Activated CD8-positive, alpha-beta memory T cell treated with anti-CD3 and anti-CD28 coated beads, Interleukin-2, amount 50 U/mL, for 4 hours (primary cell): ENCODE measurements at regions not wholly inside any gene's neighbourhood (a gene's known extent, or its start where the extent isn't known, plus 50 kb on each side); places are given as distances from the start of the nearest gene placed in this dataset.
A peak's percentile ranks its signal among the peaks of the same experiment; 100 is the strongest.

Experiments
- DNase-seq: peaks from one replicate; pipeline ENCODE4 v3.0.0-alpha.2; 2020

GRCh38 chr9:31078175-31078574 lies 1306.3 kb upstream of the ACO1 start:
- DNase-seq = no peak

- no peak for DNase-seq
Measured at GRCh38 chr9:31084350-31084749, 1300.1 kb upstream of the ACO1 start.

- no peak for DNase-seq
Measured at GRCh38 chr9:31089549-31090221, 1294.8 kb upstream of the ACO1 start.

- DNase-seq = no peak
Measured at GRCh38 chr9:31100311-31100710, 1284.1 kb upstream of the ACO1 start.

GRCh38 chr9:31103836-31104235 lies 1280.6 kb upstream of the ACO1 start:
- DNase-seq = no peak

- DNase-seq = no peak
Measured at GRCh38 chr9:31104249-31104648, 1280.2 kb upstream of the ACO1 start.

- no peak for DNase-seq
Measured at GRCh38 chr9:31112491-31112890, 1272.0 kb upstream of the ACO1 start.

GRCh38 chr9:31114346-31114745 lies 1270.1 kb upstream of the ACO1 start:
- DNase-seq = no peak

- peak; percentile 31 for DNase-seq
Measured at GRCh38 chr9:31119890-31120454, 1264.5 kb upstream of the ACO1 start.

GRCh38 chr9:31124389-31124788 lies 1260.1 kb upstream of the ACO1 start:
- no peak for DNase-seq

GRCh38 chr9:31135567-31135966 lies 1248.9 kb upstream of the ACO1 start:
- DNase-seq = no peak

GRCh38 chr9:31136524-31136923 lies 1247.9 kb upstream of the ACO1 start:
- DNase-seq = no peak

- DNase-seq = no peak
Measured at GRCh38 chr9:31137176-31138160, 1247.0 kb upstream of the ACO1 start.

- DNase-seq = no peak
Measured at GRCh38 chr9:31140316-31140715, 1244.1 kb upstream of the ACO1 start.

GRCh38 chr9:31142456-31142855 lies 1242.0 kb upstream of the ACO1 start:
- no peak for DNase-seq

GRCh38 chr9:31144614-31145013 lies 1239.8 kb upstream of the ACO1 start:
- no peak for DNase-seq

GRCh38 chr9:31146485-31147166 lies 1237.8 kb upstream of the ACO1 start:
- DNase-seq = no peak

GRCh38 chr9:31153250-31153840 lies 1231.1 kb upstream of the ACO1 start:
- DNase-seq = no peak

- DNase-seq = no peak
Measured at GRCh38 chr9:31166516-31166915, 1217.9 kb upstream of the ACO1 start.

- no peak for DNase-seq
Measured at GRCh38 chr9:31168161-31168560, 1216.3 kb upstream of the ACO1 start.

GRCh38 chr9:31174681-31175080 lies 1209.8 kb upstream of the ACO1 start:
- no peak for DNase-seq

- no peak for DNase-seq
Measured at GRCh38 chr9:31183866-31184265, 1200.6 kb upstream of the ACO1 start.

GRCh38 chr9:31185831-31186230 lies 1198.6 kb upstream of the ACO1 start:
- no peak for DNase-seq
